SK-N-SH (cell line): ENCODE measurements at regions not wholly inside any gene's neighbourhood (a gene's known extent, or its start where the extent isn't known, plus 50 kb on each side); places are given as distances from the start of the nearest gene placed in this dataset.

Experiments used
- CTCF ChIA-PET: fragments of 300-600, 350-600 bp; formaldehyde crosslinking; extraction: SDS; loops from one replicate; lab custom pipeline; 2021; lab: Yijun Ruan, JAX
- POLR2A ChIA-PET: fragments of 350-600 bp; sonication (Branson Sonifier 250); formaldehyde crosslinking; extraction: SDS; loops from one replicate; lab custom pipeline; 2020; ENCODE audit warnings: antibody characterized with exemption, inconsistent platforms; lab: Yijun Ruan, JAX
- DNase-seq: peaks from one replicate; pipeline ENCODE4 v3.0.0; 2012
- H2AFZ ChIP-seq: fragments of 200-600 bp; sonication (generic); 2 replicates; pipeline ENCODE4 v1.8.1; 2016; ENCODE audit warnings: antibody characterized with exemption, mild to moderate bottlenecking, low read depth
- H3F3A ChIP-seq: fragments of 200-600 bp; sonication (generic); replicated peaks from 2 replicates; pipeline ENCODE3; 2016; ENCODE audit warnings: antibody characterized with exemption, mild to moderate bottlenecking; ENCODE audit not compliant: insufficient read depth
- H3K27ac ChIP-seq, 2 experiments: fragments of 200-500 bp in 1 of 2; fragments of 200-600 bp in 1 of 2; sonication (Bioruptor generic) in 1 of 2; sonication (generic), shearing (Covaris generic) in 1 of 2; 2 replicates each; pipeline versions ENCODE4 v1.5.1 to v1.6.1; 2014 to 2016; ENCODE audit warnings: low read depth in 2 of 2, inconsistent platforms in 1 of 2, low read length in 1 of 2, mild to moderate bottlenecking in 1 of 2, mixed read lengths in 1 of 2
- H3K27me3 ChIP-seq: fragments of 200-600 bp; sonication (generic), shearing (Covaris generic); 2 replicates; pipeline ENCODE4 v1.6.1; 2016; ENCODE audit warnings: mixed run types; ENCODE audit not compliant: insufficient read depth
- H3K36me3 ChIP-seq, 2 experiments: fragments of 200-500 bp in 1 of 2; fragments of 200-600 bp in 1 of 2; sonication (Bioruptor generic) in 1 of 2; sonication (generic) in 1 of 2; replicated peaks in 1 of 2; 2 replicates each; pipeline versions ENCODE3 to v1.5.1; 2014 to 2016; ENCODE audit warnings: low read length in 1 of 2, mild to moderate bottlenecking in 1 of 2; ENCODE audit not compliant: insufficient read depth in 2 of 2, control insufficient read depth in 1 of 2
- H3K4me1 ChIP-seq, 2 experiments: fragments of 200-500 bp in 1 of 2; fragments of 200-600 bp in 1 of 2; sonication (Bioruptor generic) in 1 of 2; sonication (generic), shearing (Covaris generic) in 1 of 2; 2 replicates each; pipeline versions ENCODE4 v1.5.1 to v1.6.1; 2014 to 2016; ENCODE audit warnings: low read depth in 1 of 2, low read length in 1 of 2, mixed run types in 1 of 2; ENCODE audit not compliant: insufficient read depth in 2 of 2, control insufficient read depth in 1 of 2
- H3K4me2 ChIP-seq: fragments of 200-600 bp; sonication (generic), shearing (Covaris generic); 2 replicates; pipeline ENCODE4 v1.6.1; 2017; ENCODE audit warnings: mixed run types
- H3K4me3 ChIP-seq, 2 experiments: fragments of 200-500 bp in 1 of 2; fragments of 200-600 bp in 1 of 2; sonication (Bioruptor generic) in 1 of 2; sonication (generic), shearing (Covaris generic) in 1 of 2; 2 replicates each; pipeline versions ENCODE4 v1.5.1 to v1.8.1; 2014 to 2016; ENCODE audit warnings: low read depth in 2 of 2, inconsistent platforms in 1 of 2, low read length in 1 of 2, mild to moderate bottlenecking in 1 of 2, mixed read lengths in 1 of 2, moderate library complexity in 1 of 2
- H3K79me2 ChIP-seq: fragments of 200-600 bp; sonication (generic); 2 replicates; pipeline ENCODE4 v1.8.1; 2017; ENCODE audit warnings: mild to moderate bottlenecking; ENCODE audit not compliant: insufficient read depth
- H3K9ac ChIP-seq: fragments of 200-600 bp; sonication (generic); 2 replicates; pipeline ENCODE4 v1.6.1; 2017; ENCODE audit warnings: mixed run types
- H3K9me2 ChIP-seq: fragments of 200-600 bp; sonication (generic); 2 replicates; pipeline ENCODE4 v1.6.1; 2017; ENCODE audit warnings: mixed run types
- H3K9me3 ChIP-seq: fragments of 200-600 bp; sonication (generic); 2 replicates; pipeline ENCODE4 v1.6.1; 2017; ENCODE audit warnings: mixed run types, mild to moderate bottlenecking, moderate library complexity
- H4K20me1 ChIP-seq: fragments of 200-600 bp; sonication (generic); 2 replicates; pipeline ENCODE4 v1.6.1; 2017; ENCODE audit warnings: mild to moderate bottlenecking, mixed run types; ENCODE audit not compliant: insufficient read depth
- CHD2 ChIP-seq: fragments of 150-350 bp; IDR thresholded peaks from 2 replicates; pipeline ENCODE4 v1.6.1; 2018; ENCODE audit warnings: low read length; ENCODE audit not compliant: partially characterized antibody
- ELF1 ChIP-seq: IDR thresholded peaks from 2 replicates; pipeline ENCODE4 v1.4.0; 2012
- EP300 ChIP-seq, 2 experiments: IDR thresholded peaks; 2 replicates each; pipeline versions ENCODE4 v1.4.0 to v1.6.1; 2012; ENCODE audit warnings: borderline replicate concordance in 1 of 2, low read depth in 1 of 2, low read length in 1 of 2
- EZH2phosphoT487 ChIP-seq: fragments of 200-600 bp; sonication (generic); IDR thresholded peaks from 2 replicates; pipeline ENCODE4 v1.6.1; 2017; ENCODE audit warnings: low read depth, mixed run types, mild to moderate bottlenecking, antibody characterized with exemption, moderate library complexity, borderline replicate concordance
- FOSL2 ChIP-seq: IDR thresholded peaks from 2 replicates; pipeline ENCODE4 v1.4.0; 2012; ENCODE audit warnings: low read depth, mild to moderate bottlenecking, moderate library complexity, borderline replicate concordance
- FOXJ3 ChIP-seq: sonication (generic); formaldehyde crosslinking; IDR thresholded peaks from 2 replicates; pipeline ENCODE4 v1.5.1; 2020; ENCODE audit warnings: mild to moderate bottlenecking, missing genetic modification reagents
- FOXM1 ChIP-seq: IDR thresholded peaks from 2 replicates; pipeline ENCODE4 v1.4.0; 2012; ENCODE audit warnings: low read depth, mild to moderate bottlenecking
- JUND ChIP-seq: IDR thresholded peaks from 2 replicates; pipeline ENCODE4 v1.4.0; 2012
- MEF2A ChIP-seq: IDR thresholded peaks from 2 replicates; pipeline ENCODE4 v1.4.0; 2012; ENCODE audit warnings: low read depth, borderline replicate concordance
- NFIC ChIP-seq: IDR thresholded peaks from 2 replicates; pipeline ENCODE4 v1.4.0; 2012; ENCODE audit warnings: borderline replicate concordance
- NRF1 ChIP-seq: IDR thresholded peaks from 2 replicates; pipeline ENCODE4 v1.6.1; 2012; ENCODE audit warnings: low read depth, mild to moderate bottlenecking, low read length
- PBX3 ChIP-seq: IDR thresholded peaks from 2 replicates; pipeline ENCODE4; 2012
- POLR2AphosphoS5 ChIP-seq: IDR thresholded peaks from 2 replicates; pipeline ENCODE4 v1.6.1; 2012; ENCODE audit warnings: low read depth, low read length
- RAD21 ChIP-seq: IDR thresholded peaks from 2 replicates; pipeline ENCODE4 v1.6.1; 2012; ENCODE audit warnings: mild to moderate bottlenecking, low read length
- RCOR1 ChIP-seq: fragments of 150-350 bp; IDR thresholded peaks from 2 replicates; pipeline ENCODE4 v1.6.1; 2017; ENCODE audit warnings: antibody characterized with exemption, low read length
- RFX5 ChIP-seq: IDR thresholded peaks from 2 replicates; pipeline ENCODE4 v1.6.1; 2012; ENCODE audit warnings: mild to moderate bottlenecking, improper control_type of control experiment, low read length
- RXRA ChIP-seq: IDR thresholded peaks from 2 replicates; pipeline ENCODE4 v1.4.0; 2012; ENCODE audit warnings: low read depth, mild to moderate bottlenecking, borderline replicate concordance
- SMC3 ChIP-seq: IDR thresholded peaks from 2 replicates; pipeline ENCODE4 v1.6.1; 2012; ENCODE audit warnings: low read depth, low read length, improper control_type of control experiment
- TAF1 ChIP-seq: IDR thresholded peaks from 2 replicates; pipeline ENCODE4 v1.6.1; 2012; ENCODE audit warnings: low read depth, mild to moderate bottlenecking, low read length, moderate library complexity, borderline replicate concordance
- TEAD4 ChIP-seq: IDR thresholded peaks from 2 replicates; pipeline ENCODE4 v1.4.0; 2012; ENCODE audit warnings: mild to moderate bottlenecking, borderline replicate concordance; ENCODE audit not compliant: insufficient read depth
- USF1 ChIP-seq: IDR thresholded peaks from 2 replicates; pipeline ENCODE4 v1.4.0; 2012; ENCODE audit warnings: low read depth, borderline replicate concordance
- YY1 ChIP-seq: IDR thresholded peaks from 2 replicates; pipeline ENCODE4 v1.4.0; 2012; ENCODE audit warnings: low read depth, mild to moderate bottlenecking
- WGBS: methylation state at CpG from one replicate; pipeline ENCODE4 v1.1.6; 2017; ENCODE audit warnings: low lambda C conversion rate; 5-methylcytosine and 5-hydroxymethylcytosine counted together
- TF ChIP-seq, protein P1 (sequence below): IDR thresholded peaks from 2 replicates; pipeline ENCODE4 v1.4.0; 2012; ENCODE audit warnings: low read depth, borderline replicate concordance
- TF ChIP-seq, protein P2 (sequence below): IDR thresholded peaks from 2 replicates; pipeline ENCODE4 v1.6.1; 2012; ENCODE audit warnings: mild to moderate bottlenecking, low read depth, low read length, moderate library complexity
- TF ChIP-seq, protein P3 (sequence below): fragments of 200-600 bp; sonication (generic); IDR thresholded peaks from 2 replicates; pipeline ENCODE4 v1.6.1; 2017; ENCODE audit warnings: antibody characterized with exemption, mild to moderate bottlenecking, moderate library complexity

- CTCF ChIA-PET, result interaction anchor here (0.5 to 8.3 kb wide), 61 partner anchors 9 to 903 kb away, joined by 3 to 205 read pairs (median 6); no protein-coding TSS in a partner anchor
- DNase-seq, result peak; percentile 98
- peaks cover 10% of the 10 kb centered on the region for H3K9me3 ChIP-seq
- peak overlapping the region in 1 of 2 experiments; percentile 27; a peak in 1 of 4 replicates for H3K4me3 ChIP-seq
- H4K20me1 ChIP-seq, result no peaks in the 10 kb centered on the region
- peak overlapping the region; percentile 47 for H2AFZ ChIP-seq
- 9% methylated on average over 23 of the region's 23 CpGs for WGBS
- H3K9ac ChIP-seq, result peak overlapping the region; percentile 28; the same call in 1 of the 2 replicates
- H3K9me2 ChIP-seq, result no peaks in the 10 kb centered on the region
- no peaks in the 10 kb centered on the region for H3K27me3 ChIP-seq
- peak overlapping the region; percentile 65 for H3K4me2 ChIP-seq
- H3K79me2 ChIP-seq, result peaks cover 59% of the 10 kb centered on the region
- H3F3A ChIP-seq, result peaks cover 21% of the 10 kb centered on the region
- H3K4me1 ChIP-seq, result peaks cover 0 to 14% of the 10 kb centered on the region in 2 experiments; a peak in 1 of 4 replicates
- H3K27ac ChIP-seq, result peak overlapping the region; percentile 50 to 70
- POLR2A ChIA-PET, result interaction anchor here (0.7 to 1.8 kb wide), 4 partner anchors 43 to 97 kb away, joined by 3 to 7 read pairs (median 3); no protein-coding TSS in a partner anchor
- H3K36me3 ChIP-seq, result peaks cover 0 to 9% of the 10 kb centered on the region in 2 experiments
- TF ChIP-seq, protein P1, sequence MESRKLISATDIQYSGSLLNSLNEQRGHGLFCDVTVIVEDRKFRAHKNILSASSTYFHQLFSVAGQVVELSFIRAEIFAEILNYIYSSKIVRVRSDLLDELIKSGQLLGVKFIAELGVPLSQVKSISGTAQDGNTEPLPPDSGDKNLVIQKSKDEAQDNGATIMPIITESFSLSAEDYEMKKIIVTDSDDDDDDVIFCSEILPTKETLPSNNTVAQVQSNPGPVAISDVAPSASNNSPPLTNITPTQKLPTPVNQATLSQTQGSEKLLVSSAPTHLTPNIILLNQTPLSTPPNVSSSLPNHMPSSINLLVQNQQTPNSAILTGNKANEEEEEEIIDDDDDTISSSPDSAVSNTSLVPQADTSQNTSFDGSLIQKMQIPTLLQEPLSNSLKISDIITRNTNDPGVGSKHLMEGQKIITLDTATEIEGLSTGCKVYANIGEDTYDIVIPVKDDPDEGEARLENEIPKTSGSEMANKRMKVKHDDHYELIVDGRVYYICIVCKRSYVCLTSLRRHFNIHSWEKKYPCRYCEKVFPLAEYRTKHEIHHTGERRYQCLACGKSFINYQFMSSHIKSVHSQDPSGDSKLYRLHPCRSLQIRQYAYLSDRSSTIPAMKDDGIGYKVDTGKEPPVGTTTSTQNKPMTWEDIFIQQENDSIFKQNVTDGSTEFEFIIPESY, result no peak
- TF ChIP-seq, protein P2, sequence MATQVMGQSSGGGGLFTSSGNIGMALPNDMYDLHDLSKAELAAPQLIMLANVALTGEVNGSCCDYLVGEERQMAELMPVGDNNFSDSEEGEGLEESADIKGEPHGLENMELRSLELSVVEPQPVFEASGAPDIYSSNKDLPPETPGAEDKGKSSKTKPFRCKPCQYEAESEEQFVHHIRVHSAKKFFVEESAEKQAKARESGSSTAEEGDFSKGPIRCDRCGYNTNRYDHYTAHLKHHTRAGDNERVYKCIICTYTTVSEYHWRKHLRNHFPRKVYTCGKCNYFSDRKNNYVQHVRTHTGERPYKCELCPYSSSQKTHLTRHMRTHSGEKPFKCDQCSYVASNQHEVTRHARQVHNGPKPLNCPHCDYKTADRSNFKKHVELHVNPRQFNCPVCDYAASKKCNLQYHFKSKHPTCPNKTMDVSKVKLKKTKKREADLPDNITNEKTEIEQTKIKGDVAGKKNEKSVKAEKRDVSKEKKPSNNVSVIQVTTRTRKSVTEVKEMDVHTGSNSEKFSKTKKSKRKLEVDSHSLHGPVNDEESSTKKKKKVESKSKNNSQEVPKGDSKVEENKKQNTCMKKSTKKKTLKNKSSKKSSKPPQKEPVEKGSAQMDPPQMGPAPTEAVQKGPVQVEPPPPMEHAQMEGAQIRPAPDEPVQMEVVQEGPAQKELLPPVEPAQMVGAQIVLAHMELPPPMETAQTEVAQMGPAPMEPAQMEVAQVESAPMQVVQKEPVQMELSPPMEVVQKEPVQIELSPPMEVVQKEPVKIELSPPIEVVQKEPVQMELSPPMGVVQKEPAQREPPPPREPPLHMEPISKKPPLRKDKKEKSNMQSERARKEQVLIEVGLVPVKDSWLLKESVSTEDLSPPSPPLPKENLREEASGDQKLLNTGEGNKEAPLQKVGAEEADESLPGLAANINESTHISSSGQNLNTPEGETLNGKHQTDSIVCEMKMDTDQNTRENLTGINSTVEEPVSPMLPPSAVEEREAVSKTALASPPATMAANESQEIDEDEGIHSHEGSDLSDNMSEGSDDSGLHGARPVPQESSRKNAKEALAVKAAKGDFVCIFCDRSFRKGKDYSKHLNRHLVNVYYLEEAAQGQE, result no peak
- TF ChIP-seq FOXM1 (no peak), RXRA (no peak; the same call in 1 of the 2 replicates), FOSL2 (no peak), NFIC (peak; percentile 39; the same call in 1 of the 2 replicates), TEAD4 (no peak), USF1 (no peak), NRF1 (peak; percentile 39; the same call in 1 of the 2 replicates), MEF2A (no peak), SMC3 (peak; percentile 99), ELF1 (no peak), YY1 (no peak), CHD2 (no peak), RCOR1 (peak; percentile 61; the same call in 1 of the 2 replicates), RAD21 (peak; percentile 100), PBX3 (no peak), JUND (no peak), FOXJ3 (CRISPR knock-in tag) (no peak), RFX5 (no peak), POLR2AphosphoS5 (no peak; the same call in 1 of the 2 replicates), EP300 (IDR thresholded peaks at IDR 0.05; ENCODE audit: borderline replicate concordance in 1 of 2, low read depth in 1 of 2, low read length in 1 of 2) (peak in 1 of 2 experiments; percentile 15; a peak in 2 of 4 replicates), TAF1 (no peak), EZH2phosphoT487 (no peak)
- TF ChIP-seq, protein P3, sequence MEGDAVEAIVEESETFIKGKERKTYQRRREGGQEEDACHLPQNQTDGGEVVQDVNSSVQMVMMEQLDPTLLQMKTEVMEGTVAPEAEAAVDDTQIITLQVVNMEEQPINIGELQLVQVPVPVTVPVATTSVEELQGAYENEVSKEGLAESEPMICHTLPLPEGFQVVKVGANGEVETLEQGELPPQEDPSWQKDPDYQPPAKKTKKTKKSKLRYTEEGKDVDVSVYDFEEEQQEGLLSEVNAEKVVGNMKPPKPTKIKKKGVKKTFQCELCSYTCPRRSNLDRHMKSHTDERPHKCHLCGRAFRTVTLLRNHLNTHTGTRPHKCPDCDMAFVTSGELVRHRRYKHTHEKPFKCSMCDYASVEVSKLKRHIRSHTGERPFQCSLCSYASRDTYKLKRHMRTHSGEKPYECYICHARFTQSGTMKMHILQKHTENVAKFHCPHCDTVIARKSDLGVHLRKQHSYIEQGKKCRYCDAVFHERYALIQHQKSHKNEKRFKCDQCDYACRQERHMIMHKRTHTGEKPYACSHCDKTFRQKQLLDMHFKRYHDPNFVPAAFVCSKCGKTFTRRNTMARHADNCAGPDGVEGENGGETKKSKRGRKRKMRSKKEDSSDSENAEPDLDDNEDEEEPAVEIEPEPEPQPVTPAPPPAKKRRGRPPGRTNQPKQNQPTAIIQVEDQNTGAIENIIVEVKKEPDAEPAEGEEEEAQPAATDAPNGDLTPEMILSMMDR, result peak; percentile 98
These were observed 190.6 kb downstream of the SEC14L1 start for GRCh38 chr17:77331301-77331864.
